HL-60/S4 treated with retinoic acid at 250 ng/mL for 4 days and 3 days (cell line): ENCODE measurements at regions not wholly inside any gene's neighbourhood (a gene's known extent, or its start where the extent isn't known, plus 50 kb on each side); places are given as distances from the start of the nearest gene placed in this dataset.

Experiments used
- in situ Hi-C: fragments of 300-500 bp; cut with MboI; formaldehyde crosslinking; loops from 2 replicates; pipeline ENCODE4 v1.7.0; 2022; ENCODE audit warnings: low sequenced_read_pairs

GRCh38 chr13:30129411-30129810 lies 177.9 kb downstream of the KATNAL1 start:
- in situ Hi-C loops: loop anchor here (25.0 kb wide), 1 partner anchor 433 kb away; no protein-coding TSS in a partner anchor

GRCh38 chr13:30128591-30128990 lies 178.8 kb downstream of the KATNAL1 start:
- in situ Hi-C loops: loop anchor here (25.0 kb wide), 1 partner anchor 434 kb away; no protein-coding TSS in a partner anchor

GRCh38 chr13:30128095-30128494 lies 179.3 kb downstream of the KATNAL1 start:
- in situ Hi-C loops: loop anchor here (25.0 kb wide), 1 partner anchor 434 kb away; no protein-coding TSS in a partner anchor

- in situ Hi-C loops: loop anchor here (25.0 kb wide), 1 partner anchor 435 kb away; no protein-coding TSS in a partner anchor
Observed at GRCh38 chr13:30126903-30127428, 180.4 kb downstream of the KATNAL1 start.

- in situ Hi-C loops: loop anchor here (25.0 kb wide), 1 partner anchor 437 kb away; no protein-coding TSS in a partner anchor
Observed at GRCh38 chr13:30125422-30126073, 181.8 kb downstream of the KATNAL1 start.

GRCh38 chr13:30124131-30124768 lies 183.1 kb downstream of the KATNAL1 start:
- in situ Hi-C loops: loop anchor here (25.0 kb wide), 2 partner anchors 337 to 612 kb away; no protein-coding TSS in a partner anchor

- in situ Hi-C loops: loop anchor here (25.0 kb wide), 2 partner anchors 336 to 611 kb away; no protein-coding TSS in a partner anchor
Observed at GRCh38 chr13:30123575-30123974, 183.8 kb downstream of the KATNAL1 start.

- in situ Hi-C loops: loop anchor here (25.0 kb wide), 2 partner anchors 334 to 609 kb away; no protein-coding TSS in a partner anchor
Observed at GRCh38 chr13:30121666-30122065, 185.7 kb downstream of the KATNAL1 start.

- in situ Hi-C loops: loop anchor here (25.0 kb wide), 2 partner anchors 334 to 609 kb away; no protein-coding TSS in a partner anchor
Observed at GRCh38 chr13:30121244-30121643, 186.1 kb downstream of the KATNAL1 start.

GRCh38 chr13:30120133-30120822 lies 187.1 kb downstream of the KATNAL1 start:
- in situ Hi-C loops: loop anchor here (25.0 kb wide), 2 partner anchors 333 to 608 kb away; no protein-coding TSS in a partner anchor

GRCh38 chr13:30119476-30119875 lies 187.9 kb downstream of the KATNAL1 start:
- in situ Hi-C loops: loop anchor here (25.0 kb wide), 2 partner anchors 332 to 607 kb away; no protein-coding TSS in a partner anchor

- in situ Hi-C loops: loop anchor here (25.0 kb wide), 2 partner anchors 329 to 604 kb away; no protein-coding TSS in a partner anchor
Observed at GRCh38 chr13:30116379-30116778, 191.0 kb downstream of the KATNAL1 start.

- in situ Hi-C loops: loop anchor here (25.0 kb wide), 2 partner anchors 328 to 603 kb away; no protein-coding TSS in a partner anchor
Observed at GRCh38 chr13:30115257-30115600, 192.1 kb downstream of the KATNAL1 start.

- in situ Hi-C loops: loop anchor here (25.0 kb wide), 2 partner anchors 327 to 602 kb away; no protein-coding TSS in a partner anchor
Observed at GRCh38 chr13:30114571-30115256, 192.6 kb downstream of the KATNAL1 start.

GRCh38 chr13:30113983-30114570 lies 193.3 kb downstream of the KATNAL1 start:
- in situ Hi-C loops: loop anchor here (25.0 kb wide), 2 partner anchors 327 to 602 kb away; no protein-coding TSS in a partner anchor

- in situ Hi-C loops: loop anchor here (25.0 kb wide), 2 partner anchors 326 to 601 kb away; no protein-coding TSS in a partner anchor
Observed at GRCh38 chr13:30113551-30113950, 193.8 kb downstream of the KATNAL1 start.

- in situ Hi-C loops: loop anchor here (25.0 kb wide), 2 partner anchors 326 to 601 kb away; no protein-coding TSS in a partner anchor
Observed at GRCh38 chr13:30112602-30113435, 194.5 kb downstream of the KATNAL1 start.

- in situ Hi-C loops: loop anchor here (25.0 kb wide), 2 partner anchors 325 to 600 kb away; no protein-coding TSS in a partner anchor
Observed at GRCh38 chr13:30111810-30112209, 195.5 kb downstream of the KATNAL1 start.
